Vagina (tissue), 2 donors: ENCODE measurements at regions not wholly inside any gene's neighbourhood (a gene's known extent, or its start where the extent isn't known, plus 50 kb on each side); places are given as distances from the start of the nearest gene placed in this dataset.

ENCODE experiments used
- DNase-seq, 2 donors: peaks; one replicate each; pipeline ENCODE4 v3.0.0-alpha.2; 2017; ENCODE audit errors: extremely low spot score in 2 of 2
- H3K27ac ChIP-seq: fragments of 200-600 bp; sonication (generic); one replicate; pipeline ENCODE4 v1.5.1; 2019
- H3K27me3 ChIP-seq: fragments of 200-600 bp; sonication (generic); one replicate; pipeline ENCODE4 v1.5.1; 2019
- H3K36me3 ChIP-seq, 2 donors: fragments of 200-600 bp; sonication (generic); one replicate each; pipeline ENCODE4 v1.5.1; 2017 to 2019
- H3K4me1 ChIP-seq: fragments of 200-600 bp; sonication (generic); one replicate; pipeline ENCODE4 v1.5.1; 2019
- H3K4me3 ChIP-seq, 2 donors: fragments of 200-600 bp; sonication (generic); 1 replicate in 1 of 2; 2 replicates in 1 of 2; pipeline ENCODE4 v1.5.1; 2016 to 2019
- H3K9me3 ChIP-seq: fragments of 200-600 bp; sonication (generic); one replicate; pipeline ENCODE4 v1.5.1; 2019
- CTCF ChIP-seq, 3 experiments: fragments of 450-650 bp in 2 of 3; fragments of 200-600 bp in 1 of 3; sonication (generic) in 1 of 3; IDR thresholded peaks; one replicate each; pipeline ENCODE4 v1.5.1; 2017 to 2019; ENCODE audit warnings: antibody characterized with exemption in 3 of 3, mild to moderate bottlenecking in 2 of 3, moderate library complexity in 2 of 3
- POLR2A ChIP-seq, 2 donors: fragments of 450-650 bp; IDR thresholded peaks; one replicate each; pipeline ENCODE4 v1.6.1; 2017; ENCODE audit warnings: antibody characterized with exemption in 2 of 2, mild to moderate bottlenecking in 2 of 2, moderate library complexity in 2 of 2
- POLR2AphosphoS5 ChIP-seq, 2 donors: sonication (generic); formaldehyde crosslinking; IDR thresholded peaks; one replicate each; pipeline ENCODE4 v1.9.0; 2017; ENCODE audit warnings: antibody characterized with exemption in 2 of 2, mild to moderate bottlenecking in 2 of 2, low read depth in 1 of 2; ENCODE audit not compliant: insufficient read depth in 1 of 2
- intact Hi-C: fragments of 100-400 bp; cut with DNase I; formaldehyde crosslinking; loops from one replicate; pipeline ENCODE4 v1.15.1; 2023

GRCh38 chr6:165906736-165907135, 243.7 kb upstream of the PDE10A start:
- Histone ChIP-seq H3K36me3 (no peaks in the 10 kb centered on the region), H3K9me3 (no peaks in the 10 kb centered on the region), H3K27me3 (no peaks in the 10 kb centered on the region), H3K4me1 (no peaks in the 10 kb centered on the region), H3K27ac (no peak overlapping the region), H3K4me3 (no peak overlapping the region)
- DNase-seq, result no peak
- intact Hi-C loops, result no loop called here
- TF ChIP-seq CTCF (IDR thresholded peaks at IDR 0.05) (no peak), POLR2A (IDR thresholded peaks at IDR 0.05) (no peak), POLR2AphosphoS5 (IDR thresholded peaks at IDR 0.05; ENCODE audit: insufficient read depth in 1 of 2, low read depth in 1 of 2) (no peak)

GRCh38 chr6:165905744-165906143, 242.7 kb upstream of the PDE10A start:
- Histone ChIP-seq H3K4me1 (no peaks in the 10 kb centered on the region), H3K9me3 (no peaks in the 10 kb centered on the region), H3K27ac (no peak overlapping the region), H3K36me3 (no peaks in the 10 kb centered on the region), H3K4me3 (no peak overlapping the region), H3K27me3 (no peaks in the 10 kb centered on the region)
- intact Hi-C loops, result no loop called here
- TF ChIP-seq POLR2A (IDR thresholded peaks at IDR 0.05), result no peak
- TF ChIP-seq CTCF (IDR thresholded peaks at IDR 0.05), result no peak
- no peak for TF ChIP-seq POLR2AphosphoS5 (IDR thresholded peaks at IDR 0.05; ENCODE audit: insufficient read depth in 1 of 2, low read depth in 1 of 2)
- no peak for DNase-seq

GRCh38 chr6:165900970-165901369, 237.9 kb upstream of the PDE10A start:
- H3K4me3 ChIP-seq, result no peak overlapping the region
- intact Hi-C loops, result no loop called here
- H3K36me3 ChIP-seq, result no peaks in the 10 kb centered on the region
- TF ChIP-seq CTCF (IDR thresholded peaks at IDR 0.05) (no peak), POLR2A (IDR thresholded peaks at IDR 0.05) (no peak), POLR2AphosphoS5 (IDR thresholded peaks at IDR 0.05; ENCODE audit: insufficient read depth in 1 of 2, low read depth in 1 of 2) (no peak)
- DNase-seq, result no peak
- H3K27ac ChIP-seq, result no peak overlapping the region
- no peaks in the 10 kb centered on the region for H3K27me3 ChIP-seq
- no peaks in the 10 kb centered on the region for H3K4me1 ChIP-seq
- H3K9me3 ChIP-seq, result no peaks in the 10 kb centered on the region

- TF ChIP-seq POLR2A (IDR thresholded peaks at IDR 0.05) (no peak), CTCF (IDR thresholded peaks at IDR 0.05) (no peak), POLR2AphosphoS5 (IDR thresholded peaks at IDR 0.05; ENCODE audit: insufficient read depth in 1 of 2, low read depth in 1 of 2) (no peak)
- Histone ChIP-seq H3K27ac (no peak overlapping the region), H3K27me3 (no peaks in the 10 kb centered on the region), H3K36me3 (no peaks in the 10 kb centered on the region), H3K4me3 (no peak overlapping the region), H3K9me3 (no peaks in the 10 kb centered on the region), H3K4me1 (no peaks in the 10 kb centered on the region)
- intact Hi-C loops, result no loop called here
- DNase-seq, result no peak
Observed at GRCh38 chr6:165899611-165900010, 236.6 kb upstream of the PDE10A start.

GRCh38 chr6:165895421-165896165, 232.6 kb upstream of the PDE10A start:
- Histone ChIP-seq H3K36me3 (no peaks in the 10 kb centered on the region), H3K27ac (no peak overlapping the region), H3K27me3 (no peaks in the 10 kb centered on the region), H3K9me3 (no peaks in the 10 kb centered on the region), H3K4me1 (no peaks in the 10 kb centered on the region), H3K4me3 (no peak overlapping the region)
- no peak for TF ChIP-seq POLR2A (IDR thresholded peaks at IDR 0.05)
- TF ChIP-seq CTCF (IDR thresholded peaks at IDR 0.05), result no peak
- TF ChIP-seq POLR2AphosphoS5 (IDR thresholded peaks at IDR 0.05; ENCODE audit: insufficient read depth in 1 of 2, low read depth in 1 of 2), result no peak
- intact Hi-C loops, result no loop called here
- peak in 1 of 2 donors; percentile 83 for DNase-seq
